ENCODE measurements at regions not wholly inside any gene's neighbourhood (a gene's known extent, or its start where the extent isn't known, plus 50 kb on each side); places are given as distances from the start of the nearest gene placed in this dataset.

DNA sequence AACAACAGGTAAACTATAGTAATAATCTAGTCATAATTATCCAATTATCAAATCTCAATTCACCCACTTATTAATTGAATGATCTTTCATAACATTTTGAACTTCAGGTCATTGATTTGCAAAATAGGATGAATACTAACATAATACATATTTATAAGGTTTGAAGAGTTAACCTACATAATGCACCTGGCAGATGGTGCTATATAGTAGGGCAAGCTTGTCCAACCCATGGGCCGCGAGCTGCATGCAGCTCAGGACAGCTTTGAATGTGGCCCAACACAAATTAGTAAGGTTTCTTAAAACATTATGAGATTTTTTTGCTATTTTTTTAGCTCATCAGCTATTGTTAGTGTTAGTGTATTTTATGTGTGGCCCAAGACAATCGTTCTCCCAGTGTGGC, 815.8 kb upstream of the ID2 start:
- TF ChIP-seq POLR2A (IDR thresholded peaks at IDR 0.05; ENCODE audit: low read depth) (no peak), POLR2AphosphoS5 (IDR thresholded peaks at IDR 0.05) (no peak)
- TF ChIP-seq, protein P1, sequence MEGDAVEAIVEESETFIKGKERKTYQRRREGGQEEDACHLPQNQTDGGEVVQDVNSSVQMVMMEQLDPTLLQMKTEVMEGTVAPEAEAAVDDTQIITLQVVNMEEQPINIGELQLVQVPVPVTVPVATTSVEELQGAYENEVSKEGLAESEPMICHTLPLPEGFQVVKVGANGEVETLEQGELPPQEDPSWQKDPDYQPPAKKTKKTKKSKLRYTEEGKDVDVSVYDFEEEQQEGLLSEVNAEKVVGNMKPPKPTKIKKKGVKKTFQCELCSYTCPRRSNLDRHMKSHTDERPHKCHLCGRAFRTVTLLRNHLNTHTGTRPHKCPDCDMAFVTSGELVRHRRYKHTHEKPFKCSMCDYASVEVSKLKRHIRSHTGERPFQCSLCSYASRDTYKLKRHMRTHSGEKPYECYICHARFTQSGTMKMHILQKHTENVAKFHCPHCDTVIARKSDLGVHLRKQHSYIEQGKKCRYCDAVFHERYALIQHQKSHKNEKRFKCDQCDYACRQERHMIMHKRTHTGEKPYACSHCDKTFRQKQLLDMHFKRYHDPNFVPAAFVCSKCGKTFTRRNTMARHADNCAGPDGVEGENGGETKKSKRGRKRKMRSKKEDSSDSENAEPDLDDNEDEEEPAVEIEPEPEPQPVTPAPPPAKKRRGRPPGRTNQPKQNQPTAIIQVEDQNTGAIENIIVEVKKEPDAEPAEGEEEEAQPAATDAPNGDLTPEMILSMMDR (IDR thresholded peaks at IDR 0.05) = no peak

Data from esophagus muscularis mucosa (tissue), 3 donors.